NT2/D1 (cell line): ENCODE measurements at regions not wholly inside any gene's neighbourhood (a gene's known extent, or its start where the extent isn't known, plus 50 kb on each side); places are given as distances from the start of the nearest gene placed in this dataset.

Experiments used
- SUZ12 ChIP-seq: IDR thresholded peaks from 2 replicates; pipeline ENCODE4 v1.6.1; 2011; ENCODE audit not compliant: insufficient read length, insufficient read depth; ENCODE audit errors: extremely low read depth
- YY1 ChIP-seq: IDR thresholded peaks from 2 replicates; pipeline ENCODE4 v1.6.1; 2011; ENCODE audit not compliant: insufficient read length, insufficient read depth
- ZNF274 ChIP-seq: IDR thresholded peaks from 2 replicates; pipeline ENCODE4 v1.6.1; 2011; ENCODE audit warnings: mild to moderate bottlenecking, low read depth, low read length

DNA sequence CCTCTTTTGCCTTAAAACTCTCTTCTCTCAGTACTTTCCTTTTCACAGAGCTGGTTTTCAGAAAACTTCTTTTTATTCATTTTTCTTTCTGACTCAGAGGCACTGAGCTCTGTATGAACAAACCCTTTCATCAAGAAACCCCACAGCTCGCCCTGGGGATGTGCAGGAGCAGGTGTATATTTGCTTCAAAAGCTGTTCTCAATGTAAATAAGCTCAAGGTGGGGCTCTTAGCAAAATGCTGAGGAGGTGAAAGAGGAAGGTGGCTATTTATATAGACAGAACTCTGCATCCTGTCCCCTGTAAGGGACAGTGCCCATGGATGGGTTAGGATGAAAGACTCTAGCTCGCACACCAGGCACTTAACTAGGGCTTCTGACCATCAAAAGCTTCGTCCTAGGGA, 302.0 kb downstream of the WDR72 start:
- TF ChIP-seq SUZ12, result no peak
- TF ChIP-seq ZNF274, result no peak
- no peak for TF ChIP-seq YY1
